AG10803 (cell line): ENCODE measurements at regions not wholly inside any gene's neighbourhood (a gene's known extent, or its start where the extent isn't known, plus 50 kb on each side); places are given as distances from the start of the nearest gene placed in this dataset.
"Not testable (repeated sequence)": the region's sequence is repeated elsewhere in the genome, so short reads cannot be mapped to it uniquely, and the experiment has no call there.

Experiments
- DNase-seq: peaks from one replicate; pipeline ENCODE4 v3.0.0; 2010; ENCODE audit warnings: low read depth
- H3K4me3 ChIP-seq: 2 replicates; pipeline ENCODE4 v1.5.1; 2011; ENCODE audit warnings: mild to moderate bottlenecking, low read length, control low read depth
- CTCF ChIP-seq: conservative IDR thresholded peaks from 2 replicates; pipeline ENCODE4 v1.5.1; 2011; ENCODE audit warnings: mild to moderate bottlenecking, low read length, control low read depth, inconsistent platforms

- no peak for DNase-seq
- no peak overlapping the region for H3K4me3 ChIP-seq
- TF ChIP-seq CTCF = no peak
Observed at GRCh38 chr2:5020116-5020875, 671.9 kb upstream of the SOX11 start.

- no peak for DNase-seq
- no peak overlapping the region for H3K4me3 ChIP-seq
- no peak for TF ChIP-seq CTCF
Observed at GRCh38 chr2:5021136-5021535, 671.0 kb upstream of the SOX11 start.

- no peak overlapping the region for H3K4me3 ChIP-seq
- TF ChIP-seq CTCF = no peak
- DNase-seq = no peak
Observed at GRCh38 chr2:5022061-5022460, 670.1 kb upstream of the SOX11 start.

- not testable (repeated sequence) for H3K4me3 ChIP-seq, DNase-seq
Observed at GRCh38 chr2:5022708-5023635, 669.2 kb upstream of the SOX11 start.

- H3K4me3 ChIP-seq = no peak overlapping the region
- no peak for DNase-seq
Observed at GRCh38 chr2:5026571-5027234, 665.5 kb upstream of the SOX11 start.

GRCh38 chr2:5035057-5035488 lies 657.1 kb upstream of the SOX11 start:
- no peak overlapping the region for H3K4me3 ChIP-seq
- TF ChIP-seq CTCF = no peak
- no peak for DNase-seq

More at GRCh38 chr2:5026571-5027234, 665.5 kb upstream of the SOX11 start:
- TF ChIP-seq CTCF = no peak

GRCh38 chr2:5036256-5036655 lies 655.9 kb upstream of the SOX11 start:
- no peak overlapping the region for H3K4me3 ChIP-seq
- no peak for TF ChIP-seq CTCF
- DNase-seq = no peak
